H1 (cell line): ENCODE measurements at regions not wholly inside any gene's neighbourhood (a gene's known extent, or its start where the extent isn't known, plus 50 kb on each side); places are given as distances from the start of the nearest gene placed in this dataset.

Experiments
- CTCF ChIA-PET: fragments of 300-600 bp; sonication (Branson Sonifier 250); formaldehyde crosslinking; loops from one replicate; lab custom pipeline; 2021; ENCODE audit not compliant: partially characterized antibody; lab: Charles Lee
- POLR2A ChIA-PET: fragments of 300-600 bp; sonication (Branson Sonifier 250); formaldehyde crosslinking; loops from one replicate; lab custom pipeline; 2021; ENCODE audit warnings: inconsistent platforms; ENCODE audit not compliant: partially characterized antibody; lab: Charles Lee
- DNase-seq, 2 experiments: peaks; one replicate each; pipeline versions ENCODE4 v3.0.0 to v3.0.0-alpha.2; 2010 to 2022; ENCODE audit warnings: low spot score in 2 of 2, low read depth in 1 of 2, mixed read lengths in 1 of 2
- FAIRE-seq: peaks from 2 replicates; lab custom pipeline; 2011; peaks lifted over from hg19 to GRCh38; lab: Jason Lieb, UNC
- H2AFZ ChIP-seq: 2 replicates; pipeline ENCODE4 v1.8.1; 2012; ENCODE audit warnings: low read length, inconsistent platforms
- H2AK5ac ChIP-seq: 2 replicates; pipeline ENCODE4 v1.6.1; 2013; ENCODE audit warnings: low read depth, low read length
- H2BK120ac ChIP-seq: replicated peaks from 2 replicates; pipeline ENCODE3; 2013; ENCODE audit warnings: low read depth, low read length, inconsistent platforms
- H2BK12ac ChIP-seq: 2 replicates; pipeline ENCODE4 v1.6.1; 2013; ENCODE audit warnings: low read depth, low read length
- H2BK15ac ChIP-seq: 2 replicates; pipeline ENCODE4 v1.6.1; 2013; ENCODE audit warnings: low read length
- H2BK20ac ChIP-seq: 2 replicates; pipeline ENCODE4 v1.6.1; 2013; ENCODE audit warnings: low read length
- H2BK5ac ChIP-seq: 2 replicates; pipeline ENCODE4 v1.6.1; 2013; ENCODE audit warnings: low read depth, low read length
- H3K14ac ChIP-seq: 2 replicates; pipeline ENCODE4 v1.6.1; 2013; ENCODE audit warnings: inconsistent platforms; ENCODE audit not compliant: insufficient read length
- H3K18ac ChIP-seq: 2 replicates; pipeline ENCODE4 v1.6.1; 2013; ENCODE audit warnings: low read length; ENCODE audit errors: extremely low read depth
- H3K23ac ChIP-seq: 2 replicates; pipeline ENCODE4 v1.6.1; 2013; ENCODE audit warnings: inconsistent platforms; ENCODE audit not compliant: insufficient read length
- H3K23me2 ChIP-seq: 2 replicates; pipeline ENCODE4 v1.6.1; 2013; ENCODE audit warnings: low read depth, low read length
- H3K27ac ChIP-seq: 2 replicates; pipeline ENCODE4 v1.6.1; 2011; ENCODE audit warnings: low read depth, low read length, inconsistent platforms
- H3K27me3 ChIP-seq, 4 experiments: replicated peaks in 1 of 4; 1 replicate in 1 of 4; 2 replicates in 3 of 4; pipeline versions ENCODE4 v1.6.1 to v1.8.1; 2011 to 2013; ENCODE audit warnings: low read length in 3 of 4, mild to moderate bottlenecking in 3 of 4, inconsistent platforms in 2 of 4, mixed read lengths in 2 of 4, moderate library complexity in 1 of 4; ENCODE audit not compliant: control insufficient read depth in 3 of 4, insufficient read depth in 3 of 4; ENCODE audit errors: extremely low read depth in 1 of 4
- H3K36me3 ChIP-seq, 4 experiments: 2 replicates each; pipeline versions ENCODE4 v1.6.1 to v1.8.1; 2011 to 2013; ENCODE audit warnings: mild to moderate bottlenecking in 4 of 4, low read length in 3 of 4, moderate library complexity in 2 of 4, control low read depth in 1 of 4, inconsistent platforms in 1 of 4; ENCODE audit not compliant: insufficient read depth in 4 of 4, control insufficient read depth in 2 of 4
- H3K4ac ChIP-seq: replicated peaks from 2 replicates; pipeline ENCODE3; 2013; ENCODE audit warnings: low read length, low read depth, mixed read lengths, inconsistent platforms; ENCODE audit not compliant: insufficient read length
- H3K4me1 ChIP-seq, 4 experiments: replicated peaks in 1 of 4; 1 replicate in 1 of 4; 2 replicates in 3 of 4; pipeline versions ENCODE4 v1.6.1 to v1.8.1; 2011 to 2013; ENCODE audit warnings: low read length in 3 of 4, inconsistent platforms in 2 of 4, mixed read lengths in 1 of 4; ENCODE audit not compliant: insufficient read depth in 4 of 4, control insufficient read depth in 3 of 4
- H3K4me2 ChIP-seq, 2 experiments: 2 replicates each; pipeline versions ENCODE4 v1.6.1 to v1.8.1; 2011 to 2013; ENCODE audit warnings: low read depth in 2 of 2, low read length in 2 of 2, control low read depth in 1 of 2, inconsistent platforms in 1 of 2, mild to moderate bottlenecking in 1 of 2; ENCODE audit not compliant: insufficient read depth in 1 of 2
- H3K4me3 ChIP-seq, 4 experiments: fragments of 200-600, 300-600 bp in 1 of 4; sonication (generic), shearing (Covaris generic), sonication (Bioruptor Twin) in 1 of 4; 2 replicates each; pipeline versions ENCODE4 v1.5.1 to v1.8.1; 2011 to 2016; ENCODE audit warnings: low read length in 4 of 4, low read depth in 3 of 4, control low read depth in 2 of 4, inconsistent platforms in 2 of 4, mild to moderate bottlenecking in 2 of 4, mixed read lengths in 1 of 4, moderate library complexity in 1 of 4; ENCODE audit not compliant: insufficient read depth in 2 of 4; ENCODE audit errors: extremely low read depth in 1 of 4
- H3K56ac ChIP-seq: replicated peaks from 2 replicates; pipeline ENCODE3; 2013; ENCODE audit warnings: low read depth, mild to moderate bottlenecking, mixed read lengths, low read length, inconsistent platforms; ENCODE audit not compliant: insufficient read length
- H3K79me1 ChIP-seq: 2 replicates; pipeline ENCODE4 v1.6.1; 2013; ENCODE audit warnings: low read depth, low read length, control low read depth
- H3K79me2 ChIP-seq, 2 experiments: 2 replicates each; pipeline versions ENCODE4 v1.6.1 to v1.8.1; 2012 to 2013; ENCODE audit warnings: low read length in 2 of 2, mild to moderate bottlenecking in 2 of 2, inconsistent platforms in 1 of 2; ENCODE audit not compliant: insufficient read depth in 2 of 2, control insufficient read depth in 1 of 2
- H3K9ac ChIP-seq, 4 experiments: replicated peaks in 1 of 4; 1 replicate in 1 of 4; 2 replicates in 3 of 4; pipeline versions ENCODE4 v1.6.1 to v1.8.1; 2011 to 2013; ENCODE audit warnings: low read depth in 3 of 4, low read length in 3 of 4, control low read depth in 2 of 4, mild to moderate bottlenecking in 2 of 4, moderate library complexity in 2 of 4, inconsistent platforms in 1 of 4; ENCODE audit errors: extremely low read depth in 1 of 4
- H3K9me3 ChIP-seq, 2 experiments: 2 replicates each; pipeline versions ENCODE4 v1.6.1 to v1.8.1; 2012 to 2013; ENCODE audit warnings: mild to moderate bottlenecking in 2 of 2, moderate library complexity in 2 of 2, control low read depth in 1 of 2, inconsistent platforms in 1 of 2, low read depth in 1 of 2, low read length in 1 of 2, mixed read lengths in 1 of 2; ENCODE audit not compliant: insufficient read depth in 2 of 2
- H4K20me1 ChIP-seq, 2 experiments: replicated peaks in 1 of 2; 2 replicates each; pipeline versions ENCODE3 to v1.8.1; 2011 to 2013; ENCODE audit warnings: inconsistent platforms in 2 of 2, low read length in 2 of 2, mild to moderate bottlenecking in 1 of 2; ENCODE audit not compliant: insufficient read depth in 2 of 2, control insufficient read depth in 1 of 2
- H4K5ac ChIP-seq: 2 replicates; pipeline ENCODE4 v1.6.1; 2013; ENCODE audit warnings: low read length, low read depth, mixed read lengths, inconsistent platforms; ENCODE audit not compliant: insufficient read length
- H4K8ac ChIP-seq: 2 replicates; pipeline ENCODE4 v1.8.0; 2013; ENCODE audit warnings: mild to moderate bottlenecking, moderate library complexity, low read length, inconsistent platforms; ENCODE audit not compliant: insufficient read depth; ENCODE audit errors: extremely low read depth
- H4K91ac ChIP-seq: replicated peaks from 2 replicates; pipeline ENCODE3; 2013; ENCODE audit warnings: low read length, mixed read lengths, inconsistent platforms; ENCODE audit not compliant: insufficient read length
- ASH2L ChIP-seq: fragments of 200-600, 300-600 bp; sonication (generic); IDR thresholded peaks from one replicate; pipeline ENCODE4 v1.7.1; 2017; ENCODE audit warnings: low read length
- ATF3 ChIP-seq: IDR thresholded peaks from 2 replicates; pipeline ENCODE4 v1.6.1; 2011; ENCODE audit warnings: low read depth, mild to moderate bottlenecking, low read length; ENCODE audit not compliant: insufficient read depth
- EGR1 ChIP-seq: IDR thresholded peaks from 2 replicates; pipeline ENCODE4 v1.6.1; 2011; ENCODE audit warnings: low read depth, low read length, borderline replicate concordance
- GTF2F1 ChIP-seq: IDR thresholded peaks from 2 replicates; pipeline ENCODE4 v1.6.1; 2012; ENCODE audit warnings: low read depth, low read length, improper control_type of control experiment, borderline replicate concordance
- HDAC2 ChIP-seq, 2 experiments: fragments of 300-600 bp in 1 of 2; sonication (generic) in 1 of 2; IDR thresholded peaks; 2 replicates each; pipeline ENCODE4 v1.6.1; 2011 to 2012; ENCODE audit warnings: low read depth in 2 of 2, low read length in 2 of 2, mild to moderate bottlenecking in 2 of 2, moderate library complexity in 2 of 2, borderline replicate concordance in 1 of 2, inconsistent platforms in 1 of 2
- NANOG ChIP-seq: IDR thresholded peaks from 2 replicates; pipeline ENCODE4 v1.6.1; 2011; ENCODE audit warnings: low read length, low read depth, mild to moderate bottlenecking, inconsistent platforms; ENCODE audit not compliant: insufficient read depth, poor library complexity, severe bottlenecking
- RBBP5 ChIP-seq: IDR thresholded peaks from 2 replicates; pipeline ENCODE4 v1.7.1; 2012; ENCODE audit warnings: low read depth, mild to moderate bottlenecking, inconsistent platforms, low read length, moderate library complexity, borderline replicate concordance
- SIRT6 ChIP-seq: IDR thresholded peaks from one replicate; pipeline ENCODE4 v1.7.1; 2012; ENCODE audit warnings: low read length, inconsistent platforms
- SIX5 ChIP-seq: IDR thresholded peaks from 2 replicates; pipeline ENCODE4 v1.6.1; 2011; ENCODE audit warnings: mild to moderate bottlenecking, low read depth, low read length
- SRF ChIP-seq: IDR thresholded peaks from 2 replicates; pipeline ENCODE4 v1.6.1; 2011; ENCODE audit warnings: mild to moderate bottlenecking, low read depth, low read length, moderate library complexity
- WGBS, 2 experiments: shearing (Covaris generic) in 1 of 2; methylation state at CpG; one replicate each; pipeline versions ENCODE4 v1.1.6 to v1.1.7; 2013 to 2015; ENCODE audit warnings: low lambda C conversion rate in 2 of 2, mixed read lengths in 2 of 2, inconsistent platforms in 1 of 2, low coverage in 1 of 2, missing lambda C conversion rate in 1 of 2; ENCODE audit not compliant: insufficient replicate concordance in 2 of 2, insufficient coverage in 1 of 2, insufficient read length in 1 of 2; ENCODE audit errors: extremely low coverage in 1 of 2, missing lambda C conversion rate in 1 of 2; 5-methylcytosine and 5-hydroxymethylcytosine counted together

- H3K18ac ChIP-seq: no peak overlapping the region
- no peak overlapping the region for H2AK5ac ChIP-seq
- no peak overlapping the region for H2BK15ac ChIP-seq
- no peak overlapping the region for H3K14ac ChIP-seq
- no peak overlapping the region for H3K56ac ChIP-seq
- H4K20me1 ChIP-seq: no peaks in the 10 kb centered on the region
- H4K91ac ChIP-seq: no peak overlapping the region
- no peak overlapping the region for H2BK12ac ChIP-seq
- H4K8ac ChIP-seq: no peak overlapping the region
- no peak overlapping the region for H3K27ac ChIP-seq
- no peak overlapping the region for H4K5ac ChIP-seq
- H3K36me3 ChIP-seq: no peaks in the 10 kb centered on the region
- no peaks in the 10 kb centered on the region for H3K23me2 ChIP-seq
- POLR2A ChIA-PET: interaction anchor here (0.6 kb wide), 1 partner anchor 31 kb away, joined by 4 read pairs; no protein-coding TSS in a partner anchor
- H3K79me2 ChIP-seq: no peaks in the 10 kb centered on the region
- no peak overlapping the region for H2BK120ac ChIP-seq
- H3K4me3 ChIP-seq: no peak overlapping the region
- WGBS, 2 experiments: 95% methylated on average over 8 of the region's 8 CpGs; no CpG with 5 or more reads in 1 of the 2 experiments
- no peak overlapping the region for H2AFZ ChIP-seq
- TF ChIP-seq GTF2F1: no peak
- no peak for TF ChIP-seq SIX5
- no peak for TF ChIP-seq RBBP5
- no peak for TF ChIP-seq EGR1
- no peak for TF ChIP-seq NANOG
- TF ChIP-seq HDAC2 (IDR thresholded peaks at IDR 0.05; ENCODE audit: borderline replicate concordance in 1 of 2, low read depth in 2 of 2, low read length in 2 of 2): no peak
- no peak for TF ChIP-seq SIRT6
- no peak for TF ChIP-seq ASH2L
- no peak for TF ChIP-seq SRF
- no peak for TF ChIP-seq ATF3
- TF ChIP-seq, all 59 proteins: peak for 0
- H3K27me3 ChIP-seq: no peaks in the 10 kb centered on the region
- H3K79me1 ChIP-seq: no peaks in the 10 kb centered on the region
- H3K4me2 ChIP-seq: no peak overlapping the region
- no peak overlapping the region for H2BK5ac ChIP-seq
- H3K9me3 ChIP-seq: no peaks in the 10 kb centered on the region
- no peak overlapping the region for H3K23ac ChIP-seq
- no peak overlapping the region for H3K4ac ChIP-seq
- H3K9ac ChIP-seq: no peak overlapping the region
- FAIRE-seq (no peak), DNase-seq (no peak)
- no peak overlapping the region for H2BK20ac ChIP-seq
- H3K4me1 ChIP-seq: no peaks in the 10 kb centered on the region
- CTCF ChIA-PET: no interaction called here
Measured at GRCh38 chr11:110909336-110909735, 197.1 kb upstream of the ARHGAP20 start.
